ENCODE measurements at regions not wholly inside any gene's neighbourhood (a gene's known extent, or its start where the extent isn't known, plus 50 kb on each side); places are given as distances from the start of the nearest gene placed in this dataset.
A peak's percentile ranks its signal among the peaks of the same experiment; 100 is the strongest.
"Not testable (repeated sequence)": the region's sequence is repeated elsewhere in the genome, so short reads cannot be mapped to it uniquely, and the experiment has no call there.

DNA sequence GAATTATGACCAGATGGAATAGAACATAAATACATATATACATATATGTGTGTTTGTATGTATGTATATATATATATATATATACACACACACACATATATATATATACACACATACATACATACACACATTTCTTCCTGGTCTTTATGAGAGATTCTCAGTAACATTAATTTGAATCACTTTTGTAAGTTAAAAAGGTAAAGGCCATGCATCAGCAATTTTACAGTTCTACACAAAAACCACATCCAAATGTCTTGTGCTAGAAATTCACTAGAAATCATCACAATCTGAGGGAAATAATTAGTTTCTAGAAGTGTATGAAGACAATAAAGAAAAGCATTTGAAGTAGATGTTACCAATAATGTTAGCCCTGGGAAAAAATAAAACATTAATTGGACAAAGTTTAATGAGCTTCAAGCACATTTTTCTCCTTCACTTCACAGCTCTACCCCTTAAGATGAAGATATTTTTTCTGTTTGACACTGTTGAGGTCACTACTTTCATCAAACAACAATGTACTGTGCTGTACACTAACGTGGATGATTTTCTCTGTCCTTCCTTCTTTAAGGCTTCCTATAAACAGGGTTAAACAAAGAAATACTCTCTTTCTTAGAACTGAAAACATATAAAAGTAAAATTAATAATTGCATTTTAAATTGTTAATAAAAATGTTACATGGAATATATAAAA is 189.2 kb upstream of the NR4A3 start:
- DNase-seq (ENCODE audit: low read depth): no peak

- DNase-seq (ENCODE audit: low read depth): no peak
Observed at GRCh38 chr9:99633265-99633664, 188.4 kb upstream of the NR4A3 start.

DNA sequence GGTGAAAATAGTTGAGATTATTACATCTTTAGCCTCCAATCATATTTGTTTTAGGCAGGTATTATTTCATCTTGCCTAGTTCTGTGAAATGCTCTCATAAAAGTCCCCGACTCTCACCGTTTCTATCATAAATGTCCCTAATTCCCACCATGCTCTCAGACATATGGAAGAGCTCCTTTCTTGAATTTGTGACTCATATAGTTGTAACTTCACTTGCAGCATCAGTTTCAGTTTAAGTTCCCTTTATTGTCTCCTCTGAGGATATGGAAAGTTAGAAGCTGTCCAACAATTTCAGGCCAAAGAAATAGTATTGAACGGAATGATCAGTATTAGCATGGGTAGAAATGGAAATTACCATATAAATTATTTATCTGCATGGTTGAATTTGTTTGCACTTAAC is 187.5 kb upstream of the NR4A3 start:
- DNase-seq (ENCODE audit: low read depth): peak; percentile 35

- DNase-seq (ENCODE audit: low read depth): peak; percentile 75
Observed at GRCh38 chr9:99635032-99635431, 186.7 kb upstream of the NR4A3 start.

GRCh38 chr9:99637641-99638040 is 184.0 kb upstream of the NR4A3 start:
- no peak for DNase-seq (ENCODE audit: low read depth)

- DNase-seq (ENCODE audit: low read depth): no peak
Observed at GRCh38 chr9:99638971-99639370, 182.7 kb upstream of the NR4A3 start.

DNA sequence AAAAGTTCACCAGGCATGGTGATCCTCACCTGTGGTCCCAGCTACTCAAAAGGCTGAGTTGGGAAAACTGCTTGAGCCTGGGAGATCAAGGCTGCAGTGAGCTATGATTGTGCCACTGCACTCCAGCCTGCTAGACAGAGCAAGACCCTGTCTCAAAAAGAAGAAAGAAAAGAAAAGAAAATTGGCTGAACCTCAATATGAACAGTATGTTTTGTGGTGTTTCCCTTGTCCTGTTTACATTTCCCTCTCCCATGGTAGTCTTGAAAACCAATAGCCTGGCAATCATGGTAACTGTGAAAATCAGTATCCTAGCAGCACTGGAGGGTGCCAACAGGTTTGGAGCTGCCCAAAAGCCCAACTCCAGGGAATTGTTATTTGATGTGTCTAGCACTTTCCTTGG is 174.1 kb upstream of the NR4A3 start:
- no peak for DNase-seq (ENCODE audit: low read depth)

DNA sequence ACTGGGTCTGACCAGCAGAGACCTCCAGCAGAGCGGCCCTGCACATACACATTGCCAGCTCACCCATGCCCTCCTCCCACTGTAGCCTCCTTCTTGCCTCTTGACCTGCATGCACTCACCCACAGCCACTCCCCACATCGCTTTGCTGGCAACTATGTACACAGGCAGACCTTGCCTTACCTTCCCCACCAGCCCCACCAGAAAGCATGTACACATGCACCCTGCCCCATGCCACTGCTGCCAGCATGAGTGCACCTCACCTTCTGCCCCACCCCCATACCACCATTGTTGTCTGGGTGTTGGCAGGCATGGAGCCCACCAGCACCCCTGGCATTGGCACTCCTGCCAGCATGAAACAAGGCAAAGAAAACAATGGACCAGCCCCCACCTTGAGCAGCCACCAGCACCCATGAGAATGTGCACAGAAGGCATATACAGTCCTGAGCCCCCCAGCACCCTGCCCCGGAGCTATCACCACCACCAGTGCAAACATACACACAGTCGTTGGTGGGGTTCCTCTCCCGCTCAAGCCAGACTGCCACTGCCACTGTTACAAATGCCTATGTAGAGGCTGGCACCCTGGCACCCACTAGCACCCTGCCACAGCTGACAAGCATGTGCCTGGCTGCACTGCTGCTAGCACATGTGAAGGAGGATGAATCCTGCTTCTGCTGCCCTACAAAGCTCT is 171.4 kb upstream of the NR4A3 start:
- no peak for DNase-seq (ENCODE audit: low read depth)

GRCh38 chr9:99660191-99660636 is 161.5 kb upstream of the NR4A3 start:
- DNase-seq (ENCODE audit: low read depth): no peak

- DNase-seq (ENCODE audit: low read depth): no peak
Observed at GRCh38 chr9:99663297-99663696, 158.4 kb upstream of the NR4A3 start.

GRCh38 chr9:99663856-99664255 is 157.8 kb upstream of the NR4A3 start:
- DNase-seq (ENCODE audit: low read depth): no peak

GRCh38 chr9:99666571-99666970 is 155.1 kb upstream of the NR4A3 start:
- no peak for DNase-seq (ENCODE audit: low read depth)

- not testable (repeated sequence) for DNase-seq (ENCODE audit: low read depth)
Observed at GRCh38 chr9:99670886-99671285, 150.8 kb upstream of the NR4A3 start.

DNA sequence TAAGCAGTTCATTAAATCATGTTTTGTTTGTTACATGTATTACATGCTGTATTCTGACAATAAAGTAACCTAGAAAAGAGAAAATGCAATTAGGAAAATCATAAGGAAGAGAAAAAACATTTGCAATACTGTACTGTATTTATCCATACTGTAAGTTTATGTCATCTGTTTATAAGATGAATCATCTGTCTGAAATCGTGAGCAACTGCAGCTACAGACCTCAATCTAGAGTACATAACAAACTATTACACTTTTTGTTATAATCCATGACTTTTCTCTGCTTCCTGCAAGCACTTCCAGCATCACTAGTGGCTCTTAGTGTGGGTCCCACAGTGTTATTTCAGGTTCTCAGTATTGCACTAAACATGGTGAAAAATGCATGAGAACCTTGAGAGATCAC is 144.4 kb upstream of the NR4A3 start:
- DNase-seq (ENCODE audit: low read depth): peak; percentile 49

DNA sequence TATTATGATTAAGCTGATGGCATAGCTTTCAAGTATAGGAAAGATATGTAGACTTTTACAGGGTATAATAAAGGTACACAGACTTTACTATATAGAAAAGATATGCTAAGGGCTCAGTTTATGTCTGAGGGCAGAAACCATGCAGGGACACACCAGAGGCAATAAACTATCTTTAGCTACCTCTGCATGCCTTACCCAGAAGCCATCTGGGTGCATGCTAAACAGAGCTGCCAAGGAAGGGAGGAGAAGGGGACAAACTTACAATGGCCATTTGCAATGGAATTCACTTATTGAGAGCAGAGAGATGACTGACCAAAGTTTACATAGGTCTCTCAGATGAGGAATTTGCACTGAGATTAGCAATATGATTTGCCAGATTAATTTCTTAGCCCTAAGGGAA is 143.1 kb upstream of the NR4A3 start:
- DNase-seq (ENCODE audit: low read depth): no peak

DNA sequence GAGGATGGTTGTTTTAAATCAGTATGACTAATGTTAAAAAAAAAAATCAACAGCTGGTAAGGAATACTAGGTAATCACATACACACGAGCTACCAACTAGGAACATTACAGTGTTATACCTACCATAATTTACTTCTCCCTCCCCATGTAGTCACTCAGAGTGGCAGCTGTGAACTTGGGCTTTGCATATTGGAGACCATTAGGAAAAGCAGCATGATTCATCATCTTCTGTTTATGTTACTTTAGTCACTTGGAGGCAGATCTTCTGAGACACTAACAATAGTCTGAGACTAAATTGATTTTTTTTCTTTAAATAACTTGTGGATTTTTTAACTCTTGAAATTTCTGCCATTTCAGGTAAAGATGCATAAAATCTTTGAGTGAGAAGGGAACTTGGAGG is 141.5 kb upstream of the NR4A3 start:
- peak; percentile 75 for DNase-seq (ENCODE audit: low read depth)

GRCh38 chr9:99681113-99681512 is 140.6 kb upstream of the NR4A3 start:
- DNase-seq (ENCODE audit: low read depth): no peak

DNA sequence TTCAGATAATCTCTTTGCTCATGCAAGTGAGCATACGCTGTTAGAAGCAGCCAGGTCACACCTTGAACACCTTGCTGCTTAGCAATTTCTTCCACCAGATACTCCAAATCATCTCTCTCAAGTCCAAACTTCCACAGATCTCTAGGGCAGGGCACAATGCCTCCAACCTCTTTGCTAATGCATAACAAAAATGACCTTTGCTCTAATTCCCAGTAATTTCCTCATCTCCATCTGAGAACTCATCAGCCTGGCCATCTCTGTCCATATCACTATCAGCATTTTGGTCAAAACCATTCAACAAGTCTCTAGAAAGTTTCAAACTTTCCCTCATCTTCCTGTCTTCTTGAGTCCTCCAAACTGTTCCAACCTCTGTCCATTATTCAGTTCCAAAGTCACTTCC is 139.3 kb upstream of the NR4A3 start:
- no peak for DNase-seq (ENCODE audit: low read depth)

GRCh38 chr9:99682870-99683269 is 138.8 kb upstream of the NR4A3 start:
- no peak for DNase-seq (ENCODE audit: low read depth)

DNA sequence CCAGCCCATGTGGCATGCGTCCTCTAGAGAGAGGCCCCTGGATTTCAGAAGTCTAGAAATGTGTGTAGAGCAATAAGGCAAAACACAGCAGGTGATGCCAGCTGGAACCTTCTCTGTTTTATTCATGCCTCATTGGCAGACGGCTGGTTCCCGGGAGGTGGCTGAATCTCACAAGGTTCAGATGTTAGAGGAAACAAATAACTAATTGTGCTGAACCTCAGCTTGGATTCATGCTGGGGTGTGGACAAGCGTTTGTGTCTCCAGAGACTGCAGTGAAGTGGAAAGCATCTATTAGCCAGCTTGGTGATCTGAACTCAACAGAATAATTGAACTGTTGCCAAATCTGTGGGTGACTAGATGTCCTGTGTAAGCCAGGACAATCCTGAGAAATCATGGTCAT is 131.1 kb upstream of the NR4A3 start:
- no peak for DNase-seq (ENCODE audit: low read depth)

DNA sequence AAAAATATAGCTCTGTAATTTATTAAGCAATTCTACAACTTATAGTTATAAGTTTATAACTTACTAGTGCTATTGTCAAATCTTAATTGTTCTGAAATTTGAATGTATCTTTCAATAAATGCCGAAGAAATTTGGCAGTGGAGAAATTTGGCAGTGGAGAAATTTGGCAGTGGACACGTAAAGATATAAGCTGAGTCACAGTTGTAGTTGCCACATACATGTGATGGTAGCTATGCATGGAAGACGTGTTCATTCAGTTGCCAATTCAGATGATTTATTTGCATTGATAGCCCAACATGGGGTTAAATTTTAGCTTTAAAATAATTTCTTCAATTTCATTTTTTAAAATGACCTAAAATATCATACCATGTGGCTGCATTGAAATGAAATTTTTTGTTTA is 127.8 kb upstream of the NR4A3 start:
- DNase-seq (ENCODE audit: low read depth): no peak

DNA sequence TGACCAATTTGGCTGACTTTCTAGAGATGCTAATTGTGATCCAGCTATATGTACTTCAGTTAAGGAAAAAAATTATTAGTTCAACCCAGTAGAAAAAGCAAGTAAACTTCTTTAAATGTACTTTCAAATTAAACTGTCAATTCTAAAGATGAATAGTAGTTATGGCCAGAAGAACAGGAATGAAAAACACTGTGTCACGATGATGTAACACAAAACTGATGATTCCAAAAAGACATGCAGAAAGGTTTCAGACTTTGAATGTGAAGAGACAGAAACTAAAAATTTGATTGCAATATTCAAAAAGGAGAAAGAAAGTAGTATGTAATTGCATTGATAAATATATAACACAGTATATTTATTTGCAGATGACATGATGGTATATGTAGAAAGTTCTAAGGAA is 127.3 kb upstream of the NR4A3 start:
- no peak for DNase-seq (ENCODE audit: low read depth)

DNA sequence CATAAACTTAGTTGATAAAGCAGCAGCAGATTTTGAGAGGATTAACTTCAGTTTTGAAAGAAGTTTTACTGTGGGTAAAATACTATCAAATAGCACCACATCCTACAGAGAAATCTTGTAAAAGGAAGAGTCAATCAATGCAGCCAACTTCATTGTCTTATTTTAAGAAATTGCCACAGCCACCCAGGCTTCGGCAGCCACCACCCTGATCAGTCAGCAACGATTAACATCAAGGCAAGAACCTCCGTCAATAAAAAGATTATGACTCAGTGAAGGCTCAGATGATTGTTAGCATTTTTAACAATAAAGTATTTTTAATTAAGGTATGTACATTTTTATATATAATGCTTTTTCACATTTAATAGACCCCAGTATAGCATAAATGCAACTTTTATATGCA is 122.3 kb upstream of the NR4A3 start:
- no peak for DNase-seq (ENCODE audit: low read depth)

GRCh38 chr9:99712214-99712613 is 109.5 kb upstream of the NR4A3 start:
- no peak for DNase-seq (ENCODE audit: low read depth)
